HCT116 (cell line): ENCODE measurements at regions not wholly inside any gene's neighbourhood (a gene's known extent, or its start where the extent isn't known, plus 50 kb on each side); places are given as distances from the start of the nearest gene placed in this dataset.

Experiments
- EZH2 ChIP-seq: fragments of 200-600 bp; sonication (generic); IDR thresholded peaks from 2 replicates; pipeline ENCODE4 v1.6.1; 2017; ENCODE audit warnings: antibody characterized with exemption, mixed run types
- JUND ChIP-seq: IDR thresholded peaks from 2 replicates; pipeline ENCODE4 v1.6.1; 2012
- POLR2A ChIP-seq: IDR thresholded peaks from 2 replicates; pipeline ENCODE4 v1.7.0; 2011; ENCODE audit warnings: borderline replicate concordance; ENCODE audit not compliant: insufficient read depth, insufficient read length; ENCODE audit errors: extremely low read depth
- RAD21 ChIP-seq: IDR thresholded peaks from 2 replicates; pipeline ENCODE4 v1.6.1; 2012; ENCODE audit warnings: low read depth, mild to moderate bottlenecking
- SIN3A ChIP-seq: IDR thresholded peaks from 2 replicates; pipeline ENCODE4 v1.6.1; 2012; ENCODE audit warnings: low read depth
- SP1 ChIP-seq: IDR thresholded peaks from 2 replicates; pipeline ENCODE4 v1.6.1; 2012; ENCODE audit warnings: low read depth
- TF ChIP-seq, protein P1 (sequence below), 3 experiments: fragments of 200-600 bp in 1 of 3; sonication (generic) in 1 of 3; IDR thresholded peaks in 2 of 3; conservative IDR thresholded peaks in 1 of 3; 2 replicates each; pipeline ENCODE4 v1.5.1; 2012 to 2017; ENCODE audit warnings: low read depth in 2 of 3, low read length in 2 of 3, antibody characterized with exemption in 1 of 3, borderline replicate concordance in 1 of 3, control low read depth in 1 of 3, mild to moderate bottlenecking in 1 of 3, mixed read lengths in 1 of 3, mixed run types in 1 of 3, moderate library complexity in 1 of 3; ENCODE audit not compliant: insufficient read depth in 1 of 3

DNA sequence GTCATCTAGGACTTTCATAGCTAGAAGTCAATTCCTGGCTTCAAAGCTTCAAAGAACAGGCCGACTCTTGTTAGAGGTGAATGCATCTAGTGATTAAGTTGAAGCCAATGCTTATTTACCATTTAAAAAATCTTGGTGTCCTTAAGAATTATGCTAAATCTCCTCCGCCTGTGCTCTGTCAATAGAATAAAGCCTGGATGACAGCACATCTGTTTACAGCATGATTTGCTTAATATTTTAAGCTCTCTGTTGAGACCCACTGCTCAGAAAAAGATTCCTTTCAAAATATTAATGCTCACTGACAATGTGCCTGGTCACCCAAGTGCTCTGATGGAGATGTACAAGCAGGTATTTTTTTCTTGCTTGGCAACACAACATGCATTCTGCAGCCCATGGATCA, 649.1 kb upstream of the USP24 start:
- TF ChIP-seq, protein P1, sequence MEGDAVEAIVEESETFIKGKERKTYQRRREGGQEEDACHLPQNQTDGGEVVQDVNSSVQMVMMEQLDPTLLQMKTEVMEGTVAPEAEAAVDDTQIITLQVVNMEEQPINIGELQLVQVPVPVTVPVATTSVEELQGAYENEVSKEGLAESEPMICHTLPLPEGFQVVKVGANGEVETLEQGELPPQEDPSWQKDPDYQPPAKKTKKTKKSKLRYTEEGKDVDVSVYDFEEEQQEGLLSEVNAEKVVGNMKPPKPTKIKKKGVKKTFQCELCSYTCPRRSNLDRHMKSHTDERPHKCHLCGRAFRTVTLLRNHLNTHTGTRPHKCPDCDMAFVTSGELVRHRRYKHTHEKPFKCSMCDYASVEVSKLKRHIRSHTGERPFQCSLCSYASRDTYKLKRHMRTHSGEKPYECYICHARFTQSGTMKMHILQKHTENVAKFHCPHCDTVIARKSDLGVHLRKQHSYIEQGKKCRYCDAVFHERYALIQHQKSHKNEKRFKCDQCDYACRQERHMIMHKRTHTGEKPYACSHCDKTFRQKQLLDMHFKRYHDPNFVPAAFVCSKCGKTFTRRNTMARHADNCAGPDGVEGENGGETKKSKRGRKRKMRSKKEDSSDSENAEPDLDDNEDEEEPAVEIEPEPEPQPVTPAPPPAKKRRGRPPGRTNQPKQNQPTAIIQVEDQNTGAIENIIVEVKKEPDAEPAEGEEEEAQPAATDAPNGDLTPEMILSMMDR (IDR thresholded peaks at IDR 0.05 in 2 of 3, conservative IDR thresholded peaks at IDR 0.05 in 1 of 3; ENCODE audit: borderline replicate concordance in 1 of 3, insufficient read depth in 1 of 3, low read depth in 2 of 3, low read length in 2 of 3), result no peak
- TF ChIP-seq JUND (no peak), RAD21 (no peak), EZH2 (no peak), SIN3A (no peak), POLR2A (no peak), SP1 (no peak)
